ENCODE measurements at regions not wholly inside any gene's neighbourhood (a gene's known extent, or its start where the extent isn't known, plus 50 kb on each side); places are given as distances from the start of the nearest gene placed in this dataset.
"Not testable (repeated sequence)": the region's sequence is repeated elsewhere in the genome, so short reads cannot be mapped to it uniquely, and the experiment has no call there.

DNA sequence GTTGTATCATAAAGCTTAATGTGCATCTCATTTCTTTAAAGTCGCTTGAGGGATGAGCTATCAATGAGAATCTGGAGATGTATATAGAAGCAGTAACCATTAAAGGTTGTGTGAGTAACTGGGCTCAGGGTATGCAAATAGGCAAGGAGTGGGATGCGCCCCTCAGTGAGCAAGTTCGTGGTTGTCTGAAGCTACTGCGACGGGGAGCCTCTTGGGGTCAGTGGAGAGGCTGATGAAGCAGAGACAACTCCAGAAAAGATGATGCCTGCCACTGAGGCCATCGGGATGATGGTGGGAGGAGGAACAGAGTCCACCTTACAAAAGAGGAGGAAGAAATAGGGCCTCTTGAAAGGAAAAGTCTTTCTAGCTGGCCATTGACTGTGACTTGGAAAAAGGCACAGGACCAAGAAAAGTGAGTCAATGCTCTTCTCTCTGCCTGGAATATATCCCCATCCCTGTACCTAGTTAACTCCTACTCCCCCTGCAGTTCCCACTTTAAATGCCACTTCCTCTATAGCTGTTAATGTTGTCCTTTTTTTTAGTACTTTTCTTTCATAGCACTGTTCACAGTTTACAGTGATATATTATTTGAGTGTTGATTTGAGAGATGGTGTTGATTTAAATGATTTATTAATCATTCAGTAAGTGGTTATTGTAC lies 51.4 kb upstream of the LSM6 start:
- DNase-seq (ENCODE audit: low read depth in 3 of 3, low spot score in 2 of 3): no peak

GRCh38 chr4:146123231-146123630 lies 52.3 kb upstream of the LSM6 start:
- no peak for DNase-seq (ENCODE audit: low read depth in 3 of 3, low spot score in 2 of 3)

- no peak for DNase-seq (ENCODE audit: low read depth in 3 of 3, low spot score in 2 of 3)
Observed at GRCh38 chr4:146122398-146122797, 53.1 kb upstream of the LSM6 start.

GRCh38 chr4:146121757-146122156 lies 53.8 kb upstream of the LSM6 start:
- DNase-seq (ENCODE audit: low read depth in 3 of 3, low spot score in 2 of 3): no peak

- DNase-seq (ENCODE audit: low read depth in 3 of 3, low spot score in 2 of 3): no peak
Observed at GRCh38 chr4:146119845-146120404, 55.6 kb upstream of the LSM6 start.

DNA sequence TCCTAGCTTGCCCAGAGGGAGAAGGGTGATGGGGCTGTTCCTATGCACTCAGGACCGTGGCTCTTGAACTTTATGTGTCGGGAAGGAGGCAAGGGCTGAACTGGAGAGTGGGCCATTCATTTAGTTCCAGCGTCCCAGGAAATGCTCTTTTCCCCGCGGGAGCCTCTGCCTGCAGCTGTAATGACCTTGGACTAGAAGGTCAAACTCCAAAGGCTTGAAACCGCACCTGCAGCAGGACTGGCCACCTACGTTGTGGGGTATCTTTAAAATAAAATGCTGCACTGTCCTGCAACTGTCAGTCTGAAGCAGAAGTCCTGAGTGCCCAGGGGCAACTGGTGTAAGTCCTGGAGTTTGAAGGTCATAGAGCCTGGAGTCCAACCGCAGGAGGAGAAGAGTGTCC lies 61.5 kb upstream of the LSM6 start:
- DNase-seq (ENCODE audit: low read depth in 3 of 3, low spot score in 2 of 3): no peak

DNA sequence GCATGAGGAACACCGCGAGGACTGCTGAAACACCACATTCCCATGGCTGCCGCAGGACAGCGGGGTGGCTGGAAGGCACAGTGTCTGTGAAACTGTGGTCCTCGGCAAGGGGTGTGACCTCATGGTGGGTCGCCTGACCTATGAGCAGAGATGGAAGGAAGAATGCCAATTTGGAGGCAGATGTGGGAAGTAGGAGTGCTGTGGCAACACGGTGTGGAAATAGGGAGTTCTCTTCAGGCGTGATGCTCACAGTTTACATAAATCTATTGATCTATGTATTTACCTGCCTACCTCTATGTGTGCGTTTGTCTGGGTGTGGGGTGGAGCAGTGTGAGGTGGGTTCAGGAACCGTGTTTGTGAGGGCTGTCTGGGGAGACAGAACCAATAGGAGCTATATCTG lies 62.3 kb upstream of the LSM6 start:
- DNase-seq (ENCODE audit: low read depth in 3 of 3, low spot score in 2 of 3): no peak

- DNase-seq (ENCODE audit: low read depth in 3 of 3, low spot score in 2 of 3): no peak
Observed at GRCh38 chr4:146112389-146112788, 63.1 kb upstream of the LSM6 start.

GRCh38 chr4:146110871-146111485 lies 64.5 kb upstream of the LSM6 start:
- no peak for DNase-seq (ENCODE audit: low read depth in 3 of 3, low spot score in 2 of 3)

- DNase-seq (ENCODE audit: low read depth in 3 of 3, low spot score in 2 of 3): no peak
Observed at GRCh38 chr4:146108756-146109155, 66.8 kb upstream of the LSM6 start.

- DNase-seq (ENCODE audit: low read depth in 3 of 3, low spot score in 2 of 3): no peak
Observed at GRCh38 chr4:146107587-146108240, 67.8 kb upstream of the LSM6 start.

GRCh38 chr4:146105464-146105863 lies 70.1 kb upstream of the LSM6 start:
- DNase-seq (ENCODE audit: low read depth in 3 of 3, low spot score in 2 of 3): no peak

DNA sequence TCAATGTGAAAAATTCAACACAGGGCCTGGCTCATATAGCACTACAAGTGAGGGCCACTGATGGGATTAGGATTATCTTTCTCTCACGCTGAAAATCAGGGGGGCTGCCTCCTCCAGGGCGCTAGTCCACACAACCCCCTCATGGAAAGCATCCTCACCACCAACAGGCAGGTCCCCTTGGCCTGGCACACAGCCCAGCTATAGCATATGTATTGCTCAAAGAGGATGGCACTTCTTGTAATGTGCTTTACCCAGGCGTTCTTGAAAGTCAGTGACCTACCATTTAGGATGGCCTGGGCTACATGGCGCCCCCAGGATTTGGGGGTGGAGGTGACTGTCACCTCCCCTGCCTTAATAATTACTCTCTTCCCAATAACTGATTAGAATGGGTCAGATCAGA lies 71.0 kb upstream of the LSM6 start:
- no peak for DNase-seq (ENCODE audit: low read depth in 3 of 3, low spot score in 2 of 3)

DNA sequence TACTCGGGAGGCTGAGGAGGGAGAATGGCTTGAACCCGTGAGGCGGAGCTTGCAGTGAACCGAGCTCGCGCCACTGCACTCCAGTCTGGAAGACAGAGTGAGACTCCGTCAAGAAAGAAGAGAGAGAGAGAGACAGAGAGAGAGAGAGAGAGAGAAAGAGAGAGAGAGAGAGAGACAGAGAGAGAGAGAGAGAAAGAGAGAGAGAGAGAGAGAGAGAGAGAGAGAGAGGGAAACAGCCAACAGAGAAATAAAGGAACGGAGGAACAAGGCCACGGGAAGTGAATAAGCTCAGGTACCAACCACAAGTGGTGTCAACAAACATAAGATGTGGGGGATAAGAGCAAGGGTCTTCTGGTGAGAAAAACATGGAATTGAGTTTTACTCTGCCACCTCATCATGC lies 71.5 kb upstream of the LSM6 start:
- not testable (repeated sequence) for DNase-seq (ENCODE audit: low read depth in 3 of 3, low spot score in 2 of 3)

DNA sequence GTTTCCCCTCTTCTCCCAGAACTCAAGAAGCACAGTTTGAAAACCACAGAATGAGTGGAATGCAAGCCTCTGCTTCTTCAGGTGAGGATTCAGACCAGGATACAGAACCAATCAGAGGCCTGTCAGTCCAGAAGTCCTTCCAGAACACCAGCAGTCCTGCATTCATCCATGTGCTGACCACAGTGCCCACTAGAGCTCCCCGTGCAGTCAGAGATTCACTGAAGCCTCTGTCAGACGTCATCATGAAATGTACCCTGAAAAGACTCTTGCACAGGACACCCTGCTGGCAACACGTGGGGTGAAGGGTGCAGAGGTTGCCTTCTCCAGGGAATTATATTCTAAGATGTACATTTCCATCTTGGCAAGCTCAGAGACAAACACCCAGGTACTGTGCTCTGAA lies 75.9 kb upstream of the LSM6 start:
- no peak for DNase-seq (ENCODE audit: low read depth in 3 of 3, low spot score in 2 of 3)

- no peak for DNase-seq (ENCODE audit: low read depth in 3 of 3, low spot score in 2 of 3)
Observed at GRCh38 chr4:146098978-146099377, 76.5 kb upstream of the LSM6 start.

DNA sequence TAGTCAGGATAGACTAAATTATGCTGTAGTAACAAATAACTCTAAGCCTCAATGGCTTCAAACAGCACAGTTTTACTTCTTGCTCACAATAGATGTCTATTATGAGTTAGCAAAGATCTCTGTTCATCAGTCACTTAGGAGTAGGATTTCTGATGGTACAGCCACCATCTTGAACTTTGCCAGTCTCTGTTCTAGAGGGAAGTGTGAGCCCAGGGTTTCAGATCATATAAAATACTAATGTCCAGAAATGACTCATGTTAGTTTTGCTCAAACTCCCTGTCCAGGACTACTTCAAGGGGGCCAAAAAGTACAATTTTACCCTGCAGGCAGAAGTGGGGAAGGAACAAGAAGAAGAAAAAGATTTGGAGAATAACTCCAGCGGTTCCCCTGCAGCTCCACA lies 77.1 kb upstream of the LSM6 start:
- no peak for DNase-seq (ENCODE audit: low read depth in 3 of 3, low spot score in 2 of 3)

- DNase-seq (ENCODE audit: low read depth in 3 of 3, low spot score in 2 of 3): no peak
Observed at GRCh38 chr4:146096371-146096770, 79.1 kb upstream of the LSM6 start.

DNA sequence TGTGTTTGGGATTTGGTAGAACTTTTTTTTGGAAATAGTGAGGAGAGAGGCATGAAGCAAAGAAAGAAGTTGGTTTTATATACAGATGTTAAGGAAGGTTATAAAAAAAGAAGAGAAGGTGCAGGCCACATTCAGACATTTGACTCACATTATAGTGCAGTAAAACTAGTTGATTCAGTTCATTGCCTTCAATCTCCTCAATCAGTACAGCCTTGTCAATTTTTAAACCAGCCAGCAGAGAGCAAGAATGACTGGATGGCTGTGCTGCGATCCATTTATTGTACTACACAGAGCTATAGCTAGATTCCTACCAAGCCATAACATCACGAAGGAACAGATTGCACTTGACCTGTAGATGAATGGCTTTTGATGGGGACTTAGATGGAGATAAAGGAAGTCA lies 79.7 kb upstream of the LSM6 start:
- DNase-seq (ENCODE audit: low read depth in 3 of 3, low spot score in 2 of 3): no peak

GRCh38 chr4:146095091-146095690 lies 80.3 kb upstream of the LSM6 start:
- peak in 2 of 3 donors; percentile 16 to 29 for DNase-seq (ENCODE audit: low read depth in 3 of 3, low spot score in 2 of 3)

GRCh38 chr4:146088690-146089089 lies 86.8 kb upstream of the LSM6 start:
- no peak for DNase-seq (ENCODE audit: low read depth in 3 of 3, low spot score in 2 of 3)

DNA sequence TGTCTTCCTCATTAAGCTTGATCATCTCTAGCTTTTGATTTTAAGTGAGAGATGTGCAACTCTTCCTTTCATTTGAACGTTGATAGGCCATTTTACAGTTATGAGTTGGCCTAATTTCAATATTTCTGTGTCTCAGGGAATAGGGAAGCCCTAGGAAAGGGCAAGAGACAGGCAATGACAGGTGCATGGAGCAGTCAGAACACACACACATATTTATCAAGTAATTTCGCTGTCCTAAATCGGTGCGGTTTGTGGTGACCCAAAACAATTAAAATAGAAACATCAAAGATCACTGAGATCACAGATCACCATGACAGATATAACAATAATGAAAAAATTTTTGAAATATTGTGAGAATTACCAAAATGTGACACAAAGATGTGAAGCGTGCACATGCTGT lies 87.7 kb upstream of the LSM6 start:
- DNase-seq (ENCODE audit: low read depth in 3 of 3, low spot score in 2 of 3): no peak
